H9 (cell line): ENCODE measurements at regions not wholly inside any gene's neighbourhood (a gene's known extent, or its start where the extent isn't known, plus 50 kb on each side); places are given as distances from the start of the nearest gene placed in this dataset.

Experiments
- DNase-seq: peaks from one replicate; pipeline ENCODE4 v3.0.0-alpha.2; 2017
- H2AFZ ChIP-seq: one replicate; pipeline ENCODE4 v1.6.1; 2013; ENCODE audit warnings: mild to moderate bottlenecking, low read length, control low read depth, moderate library complexity
- H2AK5ac ChIP-seq: 2 replicates; pipeline ENCODE4 v1.6.1; 2013; ENCODE audit warnings: low read length, control low read depth, mixed read lengths; ENCODE audit not compliant: insufficient read length
- H2BK120ac ChIP-seq: one replicate; pipeline ENCODE4 v1.6.1; 2013; ENCODE audit warnings: low read depth, mild to moderate bottlenecking, low read length, control low read depth, inconsistent platforms; ENCODE audit not compliant: poor library complexity, severe bottlenecking
- H2BK12ac ChIP-seq: 2 replicates; pipeline ENCODE4 v1.6.1; 2013; ENCODE audit warnings: low read length, control low read depth, mixed read lengths, low read depth; ENCODE audit not compliant: insufficient read length
- H2BK15ac ChIP-seq: 2 replicates; pipeline ENCODE4 v1.6.1; 2013; ENCODE audit warnings: low read depth, low read length, control low read depth
- H2BK20ac ChIP-seq: one replicate; pipeline ENCODE4 v1.6.1; 2013; ENCODE audit warnings: low read depth, mild to moderate bottlenecking, low read length, control low read depth, inconsistent platforms; ENCODE audit not compliant: poor library complexity, severe bottlenecking
- H2BK5ac ChIP-seq: 2 replicates; pipeline ENCODE4 v1.6.1; 2013; ENCODE audit warnings: low read length, control low read depth, mixed read lengths; ENCODE audit not compliant: insufficient read length
- H3K14ac ChIP-seq: 2 replicates; pipeline ENCODE4 v1.6.1; 2013; ENCODE audit warnings: low read length, control low read depth; ENCODE audit not compliant: insufficient read depth
- H3K18ac ChIP-seq: 2 replicates; pipeline ENCODE4 v1.6.1; 2013; ENCODE audit warnings: low read depth, mild to moderate bottlenecking, mixed read lengths, low read length, control low read depth; ENCODE audit not compliant: insufficient read length
- H3K23ac ChIP-seq: 2 replicates; pipeline ENCODE4 v1.6.1; 2013; ENCODE audit warnings: low read length, control low read depth, mixed read lengths, low read depth; ENCODE audit not compliant: insufficient read length
- H3K23me2 ChIP-seq: 2 replicates; pipeline ENCODE4 v1.6.1; 2013; ENCODE audit warnings: low read depth, mild to moderate bottlenecking, mixed read lengths, low read length, control low read depth; ENCODE audit not compliant: insufficient read length, poor library complexity, severe bottlenecking
- H3K27ac ChIP-seq: 2 replicates; pipeline ENCODE4 v1.5.1; 2013; ENCODE audit warnings: low read length, control low read depth, mixed read lengths, low read depth; ENCODE audit not compliant: insufficient read length
- H3K27me3 ChIP-seq: 2 replicates; pipeline ENCODE4 v1.6.1; 2013; ENCODE audit warnings: low read length, control low read depth, inconsistent platforms; ENCODE audit not compliant: insufficient read depth
- H3K4ac ChIP-seq: 2 replicates; pipeline ENCODE4 v1.6.1; 2013; ENCODE audit warnings: low read depth, mild to moderate bottlenecking, control low read depth, inconsistent platforms, low read length, moderate library complexity
- H3K4me1 ChIP-seq: 2 replicates; pipeline ENCODE4 v1.6.1; 2013; ENCODE audit warnings: low read length, control low read depth, inconsistent platforms; ENCODE audit not compliant: insufficient read depth
- H3K4me2 ChIP-seq: 2 replicates; pipeline ENCODE4 v1.6.1; 2013; ENCODE audit warnings: low read length, control low read depth, mixed read lengths; ENCODE audit not compliant: insufficient read length, insufficient read depth
- H3K56ac ChIP-seq: 2 replicates; pipeline ENCODE4 v1.6.1; 2013; ENCODE audit warnings: low read depth, mild to moderate bottlenecking, mixed read lengths, low read length, control low read depth; ENCODE audit not compliant: insufficient read length
- H3K79me1 ChIP-seq: 2 replicates; pipeline ENCODE4 v1.6.1; 2013; ENCODE audit warnings: low read depth, mild to moderate bottlenecking, moderate library complexity, low read length, control low read depth, inconsistent platforms; ENCODE audit not compliant: insufficient read depth, poor library complexity, severe bottlenecking
- H3K79me2 ChIP-seq: 2 replicates; pipeline ENCODE4 v1.6.1; 2013; ENCODE audit warnings: low read length, control low read depth, inconsistent platforms; ENCODE audit not compliant: insufficient read depth
- H3K9ac ChIP-seq: 2 replicates; pipeline ENCODE4 v1.6.1; 2013; ENCODE audit warnings: low read length, control low read depth, mixed read lengths; ENCODE audit not compliant: insufficient read length; ENCODE audit errors: extremely low read depth
- H3K9me3 ChIP-seq: one replicate; pipeline ENCODE4 v1.6.1; 2013; ENCODE audit warnings: low read depth, low read length, inconsistent platforms; ENCODE audit not compliant: control insufficient read depth
- H3T11ph ChIP-seq: one replicate; pipeline ENCODE4 v1.6.1; 2013; ENCODE audit warnings: mild to moderate bottlenecking, low read length, control low read depth, inconsistent platforms
- H4K20me1 ChIP-seq: one replicate; pipeline ENCODE4 v1.6.1; 2013; ENCODE audit not compliant: control insufficient read depth, insufficient read length, insufficient read depth
- H4K5ac ChIP-seq: 2 replicates; pipeline ENCODE4 v1.6.1; 2013; ENCODE audit warnings: low read depth, mild to moderate bottlenecking, mixed read lengths, low read length, control low read depth; ENCODE audit not compliant: insufficient read length
- H4K8ac ChIP-seq: replicated peaks from 2 replicates; pipeline ENCODE4 v1.6.1; 2013; ENCODE audit warnings: low read length, control low read depth, mixed read lengths, low read depth; ENCODE audit not compliant: insufficient read length
- H4K91ac ChIP-seq: 2 replicates; pipeline ENCODE4 v1.6.1; 2013; ENCODE audit warnings: low read depth, mild to moderate bottlenecking, moderate library complexity, mixed read lengths, low read length, control low read depth; ENCODE audit not compliant: insufficient read length
- H3K27ac Mint-ChIP-seq, 3 experiments: 2 replicates in 2 of 3; 3 replicates in 1 of 3; pipeline ENCODE4 v1.8.0; 2020 to 2021; ENCODE audit warnings: mixed read lengths in 3 of 3, mild to moderate bottlenecking in 1 of 3, moderate library complexity in 1 of 3
- H3K27me3 Mint-ChIP-seq: 2 replicates; pipeline ENCODE4 v1.8.0; 2021; ENCODE audit warnings: low read depth, mild to moderate bottlenecking, moderate library complexity, mixed read lengths
- H3K36me3 Mint-ChIP-seq, 3 experiments: 2 replicates in 2 of 3; 3 replicates in 1 of 3; pipeline ENCODE4 v1.8.0; 2020 to 2021; ENCODE audit warnings: low read depth in 3 of 3, mixed read lengths in 3 of 3; ENCODE audit not compliant: insufficient read depth in 1 of 3
- H3K4me1 Mint-ChIP-seq, 2 experiments: 2 replicates each; pipeline ENCODE4 v1.8.0; 2020; ENCODE audit warnings: mixed read lengths in 2 of 2
- H3K4me3 Mint-ChIP-seq, 2 experiments: 2 replicates in 1 of 2; 3 replicates in 1 of 2; pipeline ENCODE4 v1.8.0; 2020 to 2021; ENCODE audit warnings: mild to moderate bottlenecking in 2 of 2, mixed read lengths in 2 of 2, moderate library complexity in 1 of 2
- H3K9me3 Mint-ChIP-seq, 2 experiments: 2 replicates in 1 of 2; 3 replicates in 1 of 2; pipeline ENCODE4 v1.8.0; 2020; ENCODE audit warnings: mild to moderate bottlenecking in 2 of 2, mixed read lengths in 2 of 2, moderate library complexity in 1 of 2
- CTCF ChIP-seq: fragments of 200-600 bp; sonication (generic); conservative IDR thresholded peaks from 3 replicates; pipeline ENCODE4 v1.8.0; 2021; ENCODE audit warnings: antibody characterized with exemption, mild to moderate bottlenecking
- WGBS: extraction: QIAGEN DNeasy Blood & Tissue Kit; methylation state at CpG from one replicate; pipeline ENCODE4 v1.1.7; 2013; ENCODE audit warnings: missing lambda C conversion rate, low lambda C conversion rate, mixed read lengths; ENCODE audit not compliant: insufficient read length; ENCODE audit errors: extremely low coverage; 5-methylcytosine and 5-hydroxymethylcytosine counted together

GRCh38 chr10:90394311-90394710, 463.5 kb downstream of the HTR7 start:
- Histone ChIP-seq H3K4ac (no peak overlapping the region), H3K4me1 (no peaks in the 10 kb centered on the region), H3T11ph (no peak overlapping the region), H3K4me2 (no peak overlapping the region), H4K8ac (no peak overlapping the region), H2BK12ac (no peak overlapping the region), H3K79me1 (no peaks in the 10 kb centered on the region), H3K18ac (no peak overlapping the region), H3K27ac (no peak overlapping the region), H4K20me1 (no peaks in the 10 kb centered on the region), H3K14ac (no peak overlapping the region), H3K79me2 (no peaks in the 10 kb centered on the region), H2BK120ac (no peak overlapping the region), H3K9ac (no peak overlapping the region), H4K91ac (no peak overlapping the region), H3K9me3 (no peaks in the 10 kb centered on the region), H2BK5ac (no peak overlapping the region), H2AK5ac (no peak overlapping the region), H3K27me3 (no peaks in the 10 kb centered on the region), H3K23ac (no peak overlapping the region), H2BK15ac (no peak overlapping the region), H2BK20ac (no peak overlapping the region), H4K5ac (no peak overlapping the region), H2AFZ (no peak overlapping the region), H3K23me2 (no peaks in the 10 kb centered on the region), H3K56ac (no peak overlapping the region)
- no CpG with 5 or more reads among the region's 2 CpGs for WGBS
- peak overlapping the region in 1 of 3 experiments; percentile 85; a peak in 2 of 7 replicates for H3K27ac Mint-ChIP-seq
- H3K27me3 Mint-ChIP-seq: no peaks in the 10 kb centered on the region
- no peaks in the 10 kb centered on the region for H3K9me3 Mint-ChIP-seq
- DNase-seq: peak; percentile 25
- H3K4me1 Mint-ChIP-seq: peaks cover 22 to 24% of the 10 kb centered on the region in 2 experiments
- no peak overlapping the region for H3K4me3 Mint-ChIP-seq
- no peak for TF ChIP-seq CTCF
- H3K36me3 Mint-ChIP-seq: no peaks in the 10 kb centered on the region
